HS-27A (cell line): ENCODE measurements at regions not wholly inside any gene's neighbourhood (a gene's known extent, or its start where the extent isn't known, plus 50 kb on each side); places are given as distances from the start of the nearest gene placed in this dataset.
"Not testable (repeated sequence)": the region's sequence is repeated elsewhere in the genome, so short reads cannot be mapped to it uniquely, and the experiment has no call there.

Source experiments
- DNase-seq: peaks from one replicate; pipeline ENCODE4 v3.0.0-alpha.2; 2012; ENCODE audit warnings: low read depth, missing footprints

GRCh38 chr6:71724456-71725125 is 161.8 kb upstream of the RIMS1 start:
- DNase-seq: no peak

GRCh38 chr6:71725126-71725470 is 161.3 kb upstream of the RIMS1 start:
- DNase-seq: no peak

GRCh38 chr6:71726121-71726520 is 160.2 kb upstream of the RIMS1 start:
- DNase-seq: no peak

- DNase-seq: no peak
Measured at GRCh38 chr6:71727632-71728294, 158.6 kb upstream of the RIMS1 start.

GRCh38 chr6:71730284-71730683 is 156.1 kb upstream of the RIMS1 start:
- DNase-seq: no peak

- DNase-seq: peak; percentile 17
Measured at GRCh38 chr6:71733970-71734899, 152.1 kb upstream of the RIMS1 start.

- DNase-seq: no peak
Measured at GRCh38 chr6:71737953-71738352, 148.4 kb upstream of the RIMS1 start.

GRCh38 chr6:71745525-71745924 is 140.8 kb upstream of the RIMS1 start:
- no peak for DNase-seq

- DNase-seq: no peak
Measured at GRCh38 chr6:71766146-71766760, 120.1 kb upstream of the RIMS1 start.

GRCh38 chr6:71766796-71767195 is 119.6 kb upstream of the RIMS1 start:
- no peak for DNase-seq

GRCh38 chr6:71768356-71768755 is 118.0 kb upstream of the RIMS1 start:
- no peak for DNase-seq

- no peak for DNase-seq
Measured at GRCh38 chr6:71808865-71809264, 77.5 kb upstream of the RIMS1 start.

- no peak for DNase-seq
Measured at GRCh38 chr6:71810880-71811279, 75.5 kb upstream of the RIMS1 start.

GRCh38 chr6:71822625-71823024 is 63.7 kb upstream of the RIMS1 start:
- DNase-seq: no peak

- DNase-seq: not testable (repeated sequence)
Measured at GRCh38 chr6:71832110-71832764, 54.1 kb upstream of the RIMS1 start.
